PC-3 (cell line): ENCODE measurements at regions not wholly inside any gene's neighbourhood (a gene's known extent, or its start where the extent isn't known, plus 50 kb on each side); places are given as distances from the start of the nearest gene placed in this dataset.
A peak's percentile ranks its signal among the peaks of the same experiment; 100 is the strongest.

Source experiments
- ATAC-seq: fragments of 200-7000 bp; cut with Tn5 transposase; 2 replicates; pipeline ENCODE4 v1.9.1; 2020; ENCODE audit warnings: mild to moderate bottlenecking, moderate library complexity
- BruUV-seq: library from RNA; stranded (reverse); fragments of 400-500 nt; replicated peaks from 2 replicates; lab custom pipeline; 2021; lab: Mats Ljungman, UMichigan
- CTCF ChIA-PET: fragments of 300-600 bp; sonication (Branson Sonifier 250); formaldehyde crosslinking; loops from one replicate; lab custom pipeline; 2022; ENCODE audit warnings: antibody characterized with exemption; lab: Charles Lee
- POLR2A ChIA-PET: fragments of 300-600 bp; sonication (Branson Sonifier 250); formaldehyde crosslinking; loops from one replicate; lab custom pipeline; 2022; ENCODE audit warnings: antibody characterized with exemption; ENCODE audit not compliant: unreplicated experiment; lab: Charles Lee
- DNase-seq: peaks from one replicate; pipeline ENCODE4 v3.0.0-alpha.2; 2015
- H2AFZ ChIP-seq: fragments of 300-600 bp; sonication (generic); 2 replicates; pipeline ENCODE4 v1.6.0; 2016; ENCODE audit warnings: antibody characterized with exemption, low read length
- H3F3A ChIP-seq: fragments of 300-600 bp; sonication (generic); one replicate; pipeline ENCODE4 v1.6.0; 2017; ENCODE audit warnings: antibody characterized with exemption, low read length, control low read depth, mild to moderate bottlenecking; ENCODE audit not compliant: unreplicated experiment
- H3K27ac ChIP-seq: fragments of 300-600 bp; sonication (generic); 2 replicates; pipeline ENCODE4 v1.5.1; 2016; ENCODE audit warnings: mild to moderate bottlenecking, low read length
- H3K27me3 ChIP-seq: fragments of 300-600 bp; sonication (generic); 2 replicates; pipeline ENCODE4 v1.6.1; 2016; ENCODE audit warnings: low read length, mixed read lengths
- H3K36me3 ChIP-seq: fragments of 300-600 bp; sonication (generic); 2 replicates; pipeline ENCODE4 v1.6.1; 2016; ENCODE audit warnings: low read depth, mixed run types, low read length, mixed read lengths
- H3K4me1 ChIP-seq: fragments of 300-600 bp; sonication (generic); 2 replicates; pipeline ENCODE4 v1.5.1; 2016; ENCODE audit warnings: low read length; ENCODE audit not compliant: insufficient read depth
- H3K4me2 ChIP-seq: fragments of 300-600 bp; sonication (generic); 2 replicates; pipeline ENCODE4 v1.6.0; 2016; ENCODE audit warnings: low read length
- H3K4me3 ChIP-seq: fragments of 300-600 bp; sonication (generic); 2 replicates; pipeline ENCODE4 v1.5.1; 2016; ENCODE audit warnings: mild to moderate bottlenecking, low read length, mixed read lengths
- H3K79me2 ChIP-seq: fragments of 300-600 bp; sonication (generic); 2 replicates; pipeline ENCODE4 v1.6.1; 2017; ENCODE audit warnings: low read length, mixed read lengths
- H3K9ac ChIP-seq: fragments of 300-600 bp; sonication (generic); 2 replicates; pipeline ENCODE4 v1.6.0; 2016; ENCODE audit warnings: mild to moderate bottlenecking, low read length
- H3K9me2 ChIP-seq: fragments of 300-600 bp; sonication (generic); replicated peaks from 2 replicates; pipeline ENCODE4 v1.6.1; 2016; ENCODE audit warnings: mixed run types, low read length, mixed read lengths
- H3K9me3 ChIP-seq: fragments of 300-600 bp; sonication (generic); 2 replicates; pipeline ENCODE4 v1.6.1; 2016; ENCODE audit warnings: low read length, mixed read lengths
- H4K20me1 ChIP-seq: fragments of 300-600 bp; sonication (generic); 2 replicates; pipeline ENCODE4 v1.6.1; 2016; ENCODE audit warnings: low read length, mixed read lengths
- CTCF ChIP-seq: fragments of 300-600 bp; sonication (generic); conservative IDR thresholded peaks from 2 replicates; pipeline ENCODE4 v1.5.1; 2017; ENCODE audit warnings: antibody characterized with exemption, low read depth, mild to moderate bottlenecking, low read length
- EZH2 ChIP-seq: fragments of 300-600 bp; sonication (generic); IDR thresholded peaks from one replicate; pipeline ENCODE4 v1.6.1; 2017; ENCODE audit warnings: antibody characterized with exemption, mild to moderate bottlenecking, low read length; ENCODE audit not compliant: unreplicated experiment
- EZH2phosphoT487 ChIP-seq: fragments of 300-600 bp; sonication (generic); IDR thresholded peaks from 2 replicates; pipeline ENCODE4 v1.6.1; 2018; ENCODE audit warnings: mild to moderate bottlenecking, antibody characterized with exemption, low read length, borderline replicate concordance
- intact Hi-C: fragments of 100-400 bp; cut with micrococcal nuclease; formaldehyde crosslinking; loops from 2 replicates; pipeline ENCODE4 v1.9.0; 2023

- Histone ChIP-seq H2AFZ (no peak overlapping the region), H3K36me3 (no peaks in the 10 kb centered on the region), H3K27me3 (no peaks in the 10 kb centered on the region), H3K9ac (no peak overlapping the region), H3K79me2 (no peaks in the 10 kb centered on the region), H3K4me2 (no peak overlapping the region), H4K20me1 (no peaks in the 10 kb centered on the region), H3K9me3 (no peaks in the 10 kb centered on the region), H3K27ac (no peak overlapping the region), H3K4me1 (peaks cover 5% of the 10 kb centered on the region; the same call in 1 of the 2 replicates), H3K9me2 (no peaks in the 10 kb centered on the region), H3F3A (no peaks in the 10 kb centered on the region), H3K4me3 (no peak overlapping the region)
- POLR2A ChIA-PET = no interaction called here
- no TSS peak for BruUV-seq
- DNase-seq = peak; percentile 10
- CTCF ChIA-PET = no interaction called here
- ATAC-seq = no peak
- TF ChIP-seq CTCF (no peak), EZH2 (no peak), EZH2phosphoT487 (no peak)
- intact Hi-C loops = no loop called here
These were observed 274.8 kb downstream of the FGFR2 start for GRCh38 chr10:121323443-121323842.

DNA sequence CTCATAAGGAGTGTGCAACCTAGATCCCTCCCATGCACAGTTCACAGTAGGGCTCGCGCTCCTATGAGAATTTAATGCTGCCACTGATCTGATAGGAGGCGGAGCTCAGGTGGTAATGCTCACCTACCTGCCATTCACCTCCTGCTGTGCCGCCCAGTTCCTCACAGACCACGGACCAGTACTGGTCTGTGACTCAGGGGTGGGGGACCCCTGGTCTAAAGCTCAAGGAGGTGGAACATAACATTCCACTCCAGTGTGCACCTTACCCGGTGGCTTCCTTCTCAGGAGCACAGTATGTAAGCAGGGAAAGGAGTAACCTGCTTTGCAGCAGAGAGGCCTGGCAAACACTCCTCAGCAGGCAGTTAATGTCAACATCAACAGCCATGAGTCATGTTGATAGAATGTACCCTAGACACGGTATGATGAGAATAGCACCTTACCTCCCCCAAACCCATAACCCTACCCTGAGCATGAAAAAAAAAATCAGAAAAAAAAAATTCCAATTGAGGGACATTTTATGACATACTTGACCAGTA is 273.5 kb downstream of the FGFR2 start:
- Histone ChIP-seq H3K27ac (peak overlapping the region; percentile 43; the same call in 1 of the 2 replicates), H3K4me3 (no peak overlapping the region), H4K20me1 (no peaks in the 10 kb centered on the region), H3K4me1 (peaks cover 5% of the 10 kb centered on the region; the same call in 1 of the 2 replicates), H3K9ac (no peak overlapping the region), H3K4me2 (no peak overlapping the region), H3K9me3 (no peaks in the 10 kb centered on the region), H2AFZ (no peak overlapping the region), H3K36me3 (no peaks in the 10 kb centered on the region), H3F3A (no peaks in the 10 kb centered on the region), H3K79me2 (no peaks in the 10 kb centered on the region), H3K27me3 (no peaks in the 10 kb centered on the region), H3K9me2 (no peaks in the 10 kb centered on the region)
- DNase-seq = peak; percentile 59
- intact Hi-C loops = no loop called here
- TF ChIP-seq EZH2phosphoT487 (no peak), EZH2 (no peak), CTCF (no peak)
- ChIA-PET CTCF (no interaction called here), POLR2A (no interaction called here)
- BruUV-seq = no TSS peak
- ATAC-seq = no peak

DNA sequence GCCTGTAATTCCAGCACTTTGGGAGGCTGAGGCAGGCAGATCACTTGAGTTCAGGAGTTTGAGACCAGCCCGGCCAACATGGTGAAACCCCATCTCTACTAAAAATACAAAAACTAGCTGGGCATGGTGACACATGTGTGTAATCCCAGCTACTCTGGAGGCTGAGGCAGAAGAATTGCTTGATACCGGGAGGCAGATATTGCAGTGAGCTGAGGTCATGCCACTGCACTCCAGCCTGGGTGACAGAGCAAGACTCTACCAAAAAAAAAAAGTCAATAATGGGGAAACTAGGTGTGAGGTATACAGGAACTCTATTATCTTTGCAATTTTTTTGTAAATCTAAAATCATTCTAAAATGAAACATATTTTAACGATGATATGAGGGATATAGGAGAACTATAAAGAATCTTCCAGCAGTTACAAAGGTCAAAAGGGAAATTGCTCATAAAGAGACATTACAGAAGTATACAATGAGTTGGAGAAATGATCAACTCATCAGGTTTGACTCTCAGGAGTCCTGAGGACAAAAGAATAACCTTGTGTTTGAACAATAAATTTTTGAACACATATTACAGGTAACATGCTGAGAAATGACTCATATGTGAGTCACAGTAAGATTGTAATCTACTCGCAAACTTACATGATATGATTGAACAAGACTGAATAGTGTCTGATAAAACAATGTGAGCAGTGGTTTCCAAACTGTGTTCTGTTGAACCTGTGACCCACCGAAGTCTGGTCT is 272.6 kb downstream of the FGFR2 start:
- ChIA-PET POLR2A (no interaction called here), CTCF (no interaction called here)
- Histone ChIP-seq H3K79me2 (no peaks in the 10 kb centered on the region), H3K9me2 (no peaks in the 10 kb centered on the region), H4K20me1 (no peaks in the 10 kb centered on the region), H3K4me3 (no peak overlapping the region), H3K4me2 (no peak overlapping the region), H3K9me3 (no peaks in the 10 kb centered on the region), H3K36me3 (no peaks in the 10 kb centered on the region), H2AFZ (no peak overlapping the region), H3K9ac (no peak overlapping the region), H3K27ac (peak overlapping the region; percentile 43), H3F3A (no peaks in the 10 kb centered on the region), H3K4me1 (peaks cover 5% of the 10 kb centered on the region; the same call in 1 of the 2 replicates), H3K27me3 (no peaks in the 10 kb centered on the region)
- BruUV-seq = no TSS peak
- DNase-seq = peak; percentile 77
- peak; percentile 58 for ATAC-seq
- TF ChIP-seq EZH2phosphoT487 (no peak), CTCF (no peak), EZH2 (no peak)
- intact Hi-C loops = no loop called here
